DOHH2 (cell line): ENCODE measurements at regions not wholly inside any gene's neighbourhood (a gene's known extent, or its start where the extent isn't known, plus 50 kb on each side); places are given as distances from the start of the nearest gene placed in this dataset.

ENCODE experiments used
- EZH2phosphoT487 ChIP-seq: fragments of 200-600 bp; sonication (generic); IDR thresholded peaks from 2 replicates; pipeline ENCODE4 v1.6.1; 2017; ENCODE audit warnings: borderline replicate concordance, mild to moderate bottlenecking, antibody characterized with exemption, low read length, moderate library complexity, mixed read lengths
- TF ChIP-seq, protein P1 (sequence below): fragments of 200-600 bp; sonication (generic); IDR thresholded peaks from one replicate; pipeline ENCODE4 v1.5.1; 2014; ENCODE audit warnings: antibody characterized with exemption, mild to moderate bottlenecking, low read depth, low read length; ENCODE audit not compliant: poor library complexity, severe bottlenecking

DNA sequence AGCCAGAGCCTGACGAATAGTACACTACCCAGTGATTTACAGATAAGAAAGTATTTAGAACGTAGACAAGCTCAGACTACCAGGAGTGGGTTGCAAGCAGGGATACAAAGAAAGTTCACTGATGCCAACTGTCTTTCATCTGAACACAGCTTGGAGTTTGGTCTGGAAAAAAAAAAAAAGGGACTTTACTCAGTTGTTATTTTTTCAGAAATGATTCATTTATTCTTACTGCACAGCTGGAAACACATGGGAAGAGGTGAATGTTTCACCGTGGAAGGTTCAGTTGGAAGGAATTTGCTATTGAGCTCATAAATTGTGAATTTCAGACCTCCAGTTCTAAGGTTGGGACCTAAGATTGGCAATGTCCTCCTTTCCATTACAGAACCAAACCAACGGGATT, 259.7 kb downstream of the ETAA1 start:
- TF ChIP-seq, protein P1, sequence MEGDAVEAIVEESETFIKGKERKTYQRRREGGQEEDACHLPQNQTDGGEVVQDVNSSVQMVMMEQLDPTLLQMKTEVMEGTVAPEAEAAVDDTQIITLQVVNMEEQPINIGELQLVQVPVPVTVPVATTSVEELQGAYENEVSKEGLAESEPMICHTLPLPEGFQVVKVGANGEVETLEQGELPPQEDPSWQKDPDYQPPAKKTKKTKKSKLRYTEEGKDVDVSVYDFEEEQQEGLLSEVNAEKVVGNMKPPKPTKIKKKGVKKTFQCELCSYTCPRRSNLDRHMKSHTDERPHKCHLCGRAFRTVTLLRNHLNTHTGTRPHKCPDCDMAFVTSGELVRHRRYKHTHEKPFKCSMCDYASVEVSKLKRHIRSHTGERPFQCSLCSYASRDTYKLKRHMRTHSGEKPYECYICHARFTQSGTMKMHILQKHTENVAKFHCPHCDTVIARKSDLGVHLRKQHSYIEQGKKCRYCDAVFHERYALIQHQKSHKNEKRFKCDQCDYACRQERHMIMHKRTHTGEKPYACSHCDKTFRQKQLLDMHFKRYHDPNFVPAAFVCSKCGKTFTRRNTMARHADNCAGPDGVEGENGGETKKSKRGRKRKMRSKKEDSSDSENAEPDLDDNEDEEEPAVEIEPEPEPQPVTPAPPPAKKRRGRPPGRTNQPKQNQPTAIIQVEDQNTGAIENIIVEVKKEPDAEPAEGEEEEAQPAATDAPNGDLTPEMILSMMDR: no peak
- no peak for TF ChIP-seq EZH2phosphoT487
